Erythroblast (primary cell): ENCODE measurements at regions not wholly inside any gene's neighbourhood (a gene's known extent, or its start where the extent isn't known, plus 50 kb on each side); places are given as distances from the start of the nearest gene placed in this dataset.

ENCODE experiments used
- GATA1 ChIP-seq: IDR thresholded peaks from 2 replicates; pipeline ENCODE4 v1.6.1; 2011; ENCODE audit warnings: low read depth, mild to moderate bottlenecking, control low read depth, low read length, moderate library complexity
- POLR2A ChIP-seq: IDR thresholded peaks from 2 replicates; pipeline ENCODE4 v1.6.1; 2011; ENCODE audit warnings: mild to moderate bottlenecking, low read length

GRCh38 chr7:42522227-42522991, 285.4 kb upstream of the GLI3 start:
- TF ChIP-seq POLR2A (no peak), GATA1 (no peak)
